H1 (cell line): ENCODE measurements at regions not wholly inside any gene's neighbourhood (a gene's known extent, or its start where the extent isn't known, plus 50 kb on each side); places are given as distances from the start of the nearest gene placed in this dataset.

Experiments
- CTCF ChIA-PET: fragments of 300-600 bp; sonication (Branson Sonifier 250); formaldehyde crosslinking; loops from one replicate; lab custom pipeline; 2021; ENCODE audit not compliant: partially characterized antibody; lab: Charles Lee
- POLR2A ChIA-PET: fragments of 300-600 bp; sonication (Branson Sonifier 250); formaldehyde crosslinking; loops from one replicate; lab custom pipeline; 2021; ENCODE audit warnings: inconsistent platforms; ENCODE audit not compliant: partially characterized antibody; lab: Charles Lee
- DNase-seq, 2 experiments: peaks; one replicate each; pipeline versions ENCODE4 v3.0.0 to v3.0.0-alpha.2; 2010 to 2022; ENCODE audit warnings: low spot score in 2 of 2, low read depth in 1 of 2, mixed read lengths in 1 of 2
- FAIRE-seq: peaks from 2 replicates; lab custom pipeline; 2011; peaks lifted over from hg19 to GRCh38; lab: Jason Lieb, UNC
- H2AFZ ChIP-seq: 2 replicates; pipeline ENCODE4 v1.8.1; 2012; ENCODE audit warnings: low read length, inconsistent platforms
- H2AK5ac ChIP-seq: 2 replicates; pipeline ENCODE4 v1.6.1; 2013; ENCODE audit warnings: low read depth, low read length
- H2BK120ac ChIP-seq: replicated peaks from 2 replicates; pipeline ENCODE3; 2013; ENCODE audit warnings: low read depth, low read length, inconsistent platforms
- H2BK12ac ChIP-seq: 2 replicates; pipeline ENCODE4 v1.6.1; 2013; ENCODE audit warnings: low read depth, low read length
- H2BK15ac ChIP-seq: 2 replicates; pipeline ENCODE4 v1.6.1; 2013; ENCODE audit warnings: low read length
- H2BK20ac ChIP-seq: 2 replicates; pipeline ENCODE4 v1.6.1; 2013; ENCODE audit warnings: low read length
- H2BK5ac ChIP-seq: 2 replicates; pipeline ENCODE4 v1.6.1; 2013; ENCODE audit warnings: low read depth, low read length
- H3K14ac ChIP-seq: 2 replicates; pipeline ENCODE4 v1.6.1; 2013; ENCODE audit warnings: inconsistent platforms; ENCODE audit not compliant: insufficient read length
- H3K18ac ChIP-seq: 2 replicates; pipeline ENCODE4 v1.6.1; 2013; ENCODE audit warnings: low read length; ENCODE audit errors: extremely low read depth
- H3K23ac ChIP-seq: 2 replicates; pipeline ENCODE4 v1.6.1; 2013; ENCODE audit warnings: inconsistent platforms; ENCODE audit not compliant: insufficient read length
- H3K23me2 ChIP-seq: 2 replicates; pipeline ENCODE4 v1.6.1; 2013; ENCODE audit warnings: low read depth, low read length
- H3K27ac ChIP-seq: 2 replicates; pipeline ENCODE4 v1.6.1; 2011; ENCODE audit warnings: low read depth, low read length, inconsistent platforms
- H3K27me3 ChIP-seq, 4 experiments: replicated peaks in 1 of 4; 1 replicate in 1 of 4; 2 replicates in 3 of 4; pipeline versions ENCODE4 v1.6.1 to v1.8.1; 2011 to 2013; ENCODE audit warnings: low read length in 3 of 4, mild to moderate bottlenecking in 3 of 4, inconsistent platforms in 2 of 4, mixed read lengths in 2 of 4, moderate library complexity in 1 of 4; ENCODE audit not compliant: control insufficient read depth in 3 of 4, insufficient read depth in 3 of 4; ENCODE audit errors: extremely low read depth in 1 of 4
- H3K36me3 ChIP-seq, 4 experiments: 2 replicates each; pipeline versions ENCODE4 v1.6.1 to v1.8.1; 2011 to 2013; ENCODE audit warnings: mild to moderate bottlenecking in 4 of 4, low read length in 3 of 4, moderate library complexity in 2 of 4, control low read depth in 1 of 4, inconsistent platforms in 1 of 4; ENCODE audit not compliant: insufficient read depth in 4 of 4, control insufficient read depth in 2 of 4
- H3K4ac ChIP-seq: replicated peaks from 2 replicates; pipeline ENCODE3; 2013; ENCODE audit warnings: low read length, low read depth, mixed read lengths, inconsistent platforms; ENCODE audit not compliant: insufficient read length
- H3K4me1 ChIP-seq, 4 experiments: replicated peaks in 1 of 4; 1 replicate in 1 of 4; 2 replicates in 3 of 4; pipeline versions ENCODE4 v1.6.1 to v1.8.1; 2011 to 2013; ENCODE audit warnings: low read length in 3 of 4, inconsistent platforms in 2 of 4, mixed read lengths in 1 of 4; ENCODE audit not compliant: insufficient read depth in 4 of 4, control insufficient read depth in 3 of 4
- H3K4me2 ChIP-seq, 2 experiments: 2 replicates each; pipeline versions ENCODE4 v1.6.1 to v1.8.1; 2011 to 2013; ENCODE audit warnings: low read depth in 2 of 2, low read length in 2 of 2, control low read depth in 1 of 2, inconsistent platforms in 1 of 2, mild to moderate bottlenecking in 1 of 2; ENCODE audit not compliant: insufficient read depth in 1 of 2
- H3K4me3 ChIP-seq, 4 experiments: fragments of 200-600, 300-600 bp in 1 of 4; sonication (generic), shearing (Covaris generic), sonication (Bioruptor Twin) in 1 of 4; 2 replicates each; pipeline versions ENCODE4 v1.5.1 to v1.8.1; 2011 to 2016; ENCODE audit warnings: low read length in 4 of 4, low read depth in 3 of 4, control low read depth in 2 of 4, inconsistent platforms in 2 of 4, mild to moderate bottlenecking in 2 of 4, mixed read lengths in 1 of 4, moderate library complexity in 1 of 4; ENCODE audit not compliant: insufficient read depth in 2 of 4; ENCODE audit errors: extremely low read depth in 1 of 4
- H3K56ac ChIP-seq: replicated peaks from 2 replicates; pipeline ENCODE3; 2013; ENCODE audit warnings: low read depth, mild to moderate bottlenecking, mixed read lengths, low read length, inconsistent platforms; ENCODE audit not compliant: insufficient read length
- H3K79me1 ChIP-seq: 2 replicates; pipeline ENCODE4 v1.6.1; 2013; ENCODE audit warnings: low read depth, low read length, control low read depth
- H3K79me2 ChIP-seq, 2 experiments: 2 replicates each; pipeline versions ENCODE4 v1.6.1 to v1.8.1; 2012 to 2013; ENCODE audit warnings: low read length in 2 of 2, mild to moderate bottlenecking in 2 of 2, inconsistent platforms in 1 of 2; ENCODE audit not compliant: insufficient read depth in 2 of 2, control insufficient read depth in 1 of 2
- H3K9ac ChIP-seq, 4 experiments: replicated peaks in 1 of 4; 1 replicate in 1 of 4; 2 replicates in 3 of 4; pipeline versions ENCODE4 v1.6.1 to v1.8.1; 2011 to 2013; ENCODE audit warnings: low read depth in 3 of 4, low read length in 3 of 4, control low read depth in 2 of 4, mild to moderate bottlenecking in 2 of 4, moderate library complexity in 2 of 4, inconsistent platforms in 1 of 4; ENCODE audit errors: extremely low read depth in 1 of 4
- H3K9me3 ChIP-seq, 2 experiments: 2 replicates each; pipeline versions ENCODE4 v1.6.1 to v1.8.1; 2012 to 2013; ENCODE audit warnings: mild to moderate bottlenecking in 2 of 2, moderate library complexity in 2 of 2, control low read depth in 1 of 2, inconsistent platforms in 1 of 2, low read depth in 1 of 2, low read length in 1 of 2, mixed read lengths in 1 of 2; ENCODE audit not compliant: insufficient read depth in 2 of 2
- H4K20me1 ChIP-seq, 2 experiments: replicated peaks in 1 of 2; 2 replicates each; pipeline versions ENCODE3 to v1.8.1; 2011 to 2013; ENCODE audit warnings: inconsistent platforms in 2 of 2, low read length in 2 of 2, mild to moderate bottlenecking in 1 of 2; ENCODE audit not compliant: insufficient read depth in 2 of 2, control insufficient read depth in 1 of 2
- H4K5ac ChIP-seq: 2 replicates; pipeline ENCODE4 v1.6.1; 2013; ENCODE audit warnings: low read length, low read depth, mixed read lengths, inconsistent platforms; ENCODE audit not compliant: insufficient read length
- H4K8ac ChIP-seq: 2 replicates; pipeline ENCODE4 v1.8.0; 2013; ENCODE audit warnings: mild to moderate bottlenecking, moderate library complexity, low read length, inconsistent platforms; ENCODE audit not compliant: insufficient read depth; ENCODE audit errors: extremely low read depth
- H4K91ac ChIP-seq: replicated peaks from 2 replicates; pipeline ENCODE3; 2013; ENCODE audit warnings: low read length, mixed read lengths, inconsistent platforms; ENCODE audit not compliant: insufficient read length
- BACH1 ChIP-seq: IDR thresholded peaks from 2 replicates; pipeline ENCODE4 v1.6.1; 2012; ENCODE audit warnings: low read length, improper control_type of control experiment
- BCL11A ChIP-seq, 2 experiments: IDR thresholded peaks; one replicate each; pipeline ENCODE4 v1.6.1; 2011; ENCODE audit warnings: low read depth in 2 of 2, low read length in 2 of 2, mild to moderate bottlenecking in 2 of 2
- BRCA1 ChIP-seq: IDR thresholded peaks from 2 replicates; pipeline ENCODE4 v1.6.1; 2012; ENCODE audit warnings: low read depth, low read length, improper control_type of control experiment
- CBX8 ChIP-seq: fragments of 300-800, 300-1000 bp; sonication (generic); IDR thresholded peaks from 2 replicates; pipeline ENCODE4 v1.7.1; 2016; ENCODE audit warnings: low read depth, low read length, borderline replicate concordance
- CEBPB ChIP-seq: IDR thresholded peaks from 2 replicates; pipeline ENCODE4 v1.6.1; 2012; ENCODE audit warnings: low read depth, low read length
- CHD2 ChIP-seq: IDR thresholded peaks from 2 replicates; pipeline ENCODE4 v1.6.1; 2012; ENCODE audit warnings: low read length, improper control_type of control experiment
- CTBP2 ChIP-seq: IDR thresholded peaks from 2 replicates; pipeline ENCODE4 v1.7.0; 2011; ENCODE audit warnings: borderline replicate concordance, mild to moderate bottlenecking, moderate library complexity, mixed read lengths, low read length; ENCODE audit not compliant: insufficient read depth, insufficient read length
- EP300 ChIP-seq, 2 experiments: IDR thresholded peaks; 1 replicate in 1 of 2; 2 replicates in 1 of 2; pipeline ENCODE4 v1.6.1; 2011 to 2012; ENCODE audit warnings: low read depth in 2 of 2, low read length in 2 of 2, mild to moderate bottlenecking in 2 of 2, borderline replicate concordance in 1 of 2, inconsistent platforms in 1 of 2, moderate library complexity in 1 of 2
- KDM1A ChIP-seq: fragments of 200-600, 300-600 bp; sonication (generic); IDR thresholded peaks from 2 replicates; pipeline ENCODE4 v1.7.1; 2016; ENCODE audit warnings: mild to moderate bottlenecking, low read length, borderline replicate concordance
- POLR2A ChIP-seq, 2 experiments: IDR thresholded peaks; 1 replicate in 1 of 2; 2 replicates in 1 of 2; pipeline ENCODE4 v1.6.1; 2011; ENCODE audit warnings: low read depth in 2 of 2, low read length in 2 of 2, mild to moderate bottlenecking in 2 of 2; ENCODE audit errors: control extremely low read depth in 1 of 2
- RBBP5 ChIP-seq: IDR thresholded peaks from 2 replicates; pipeline ENCODE4 v1.7.1; 2012; ENCODE audit warnings: low read depth, mild to moderate bottlenecking, inconsistent platforms, low read length, moderate library complexity, borderline replicate concordance
- SP2 ChIP-seq: IDR thresholded peaks from 2 replicates; pipeline ENCODE4 v1.6.1; 2012; ENCODE audit warnings: mild to moderate bottlenecking, low read length, inconsistent platforms
- whole genome bisulfite sequencing, 2 experiments: shearing (Covaris generic) in 1 of 2; methylation state at CpG; one replicate each; pipeline versions ENCODE4 v1.1.6 to v1.1.7; 2013 to 2015; ENCODE audit warnings: low lambda C conversion rate in 2 of 2, mixed read lengths in 2 of 2, inconsistent platforms in 1 of 2, low coverage in 1 of 2, missing lambda C conversion rate in 1 of 2; ENCODE audit not compliant: insufficient replicate concordance in 2 of 2, insufficient coverage in 1 of 2, insufficient read length in 1 of 2; ENCODE audit errors: extremely low coverage in 1 of 2, missing lambda C conversion rate in 1 of 2; 5-methylcytosine and 5-hydroxymethylcytosine counted together
- TF ChIP-seq, protein P1 (sequence below), 3 experiments: IDR thresholded peaks; 1 replicate in 2 of 3; 2 replicates in 1 of 3; pipeline versions ENCODE4 v1.5.1 to v1.6.1; 2011; ENCODE audit warnings: low read length in 3 of 3, mild to moderate bottlenecking in 3 of 3, inconsistent platforms in 2 of 3, low read depth in 1 of 3, moderate library complexity in 1 of 3; ENCODE audit not compliant: insufficient read depth in 1 of 3; ENCODE audit errors: control extremely low read depth in 1 of 3

- Histone ChIP-seq H2BK15ac (no peak overlapping the region), H4K91ac (no peak overlapping the region), H3K14ac (no peak overlapping the region), H2BK20ac (no peak overlapping the region), H3K36me3 (no peaks in the 10 kb centered on the region), H3K9me3 (no peaks in the 10 kb centered on the region), H2AFZ (no peak overlapping the region), H3K23me2 (no peaks in the 10 kb centered on the region), H3K27ac (no peak overlapping the region), H3K4me3 (no peak overlapping the region), H2AK5ac (no peak overlapping the region), H3K18ac (no peak overlapping the region), H3K23ac (no peak overlapping the region), H3K27me3 (no peaks in the 10 kb centered on the region), H4K8ac (no peak overlapping the region), H4K20me1 (no peaks in the 10 kb centered on the region), H2BK5ac (no peak overlapping the region), H3K9ac (no peak overlapping the region), H3K4me1 (peaks cover 8 to 25% (median 17%) of the 10 kb centered on the region in 4 experiments), H3K79me1 (no peaks in the 10 kb centered on the region), H3K4me2 (no peak overlapping the region), H2BK12ac (no peak overlapping the region), H4K5ac (no peak overlapping the region), H2BK120ac (no peak overlapping the region), H3K4ac (no peak overlapping the region), H3K56ac (no peak overlapping the region), H3K79me2 (no peaks in the 10 kb centered on the region)
- ChIA-PET CTCF (interaction anchor here (0.8 to 1.7 kb wide), 7 partner anchors 9 to 48 kb away, joined by 3 to 6 read pairs (median 3); no protein-coding TSS in a partner anchor), POLR2A (interaction anchor here (0.7 to 1.3 kb wide), 2 partner anchors 43 to 145 kb away, joined by 3 to 4 read pairs; no protein-coding TSS in a partner anchor)
- FAIRE-seq (no peak), DNase-seq (no peak)
- 93% methylated on average over 2 of the region's 2 CpGs; no CpG with 5 or more reads in 1 of the 2 experiments for WGBS, 2 experiments
- no peak for TF ChIP-seq EP300 (IDR thresholded peaks at IDR 0.05; ENCODE audit: borderline replicate concordance in 1 of 2, low read depth in 2 of 2, low read length in 2 of 2)
- TF ChIP-seq, protein P1, sequence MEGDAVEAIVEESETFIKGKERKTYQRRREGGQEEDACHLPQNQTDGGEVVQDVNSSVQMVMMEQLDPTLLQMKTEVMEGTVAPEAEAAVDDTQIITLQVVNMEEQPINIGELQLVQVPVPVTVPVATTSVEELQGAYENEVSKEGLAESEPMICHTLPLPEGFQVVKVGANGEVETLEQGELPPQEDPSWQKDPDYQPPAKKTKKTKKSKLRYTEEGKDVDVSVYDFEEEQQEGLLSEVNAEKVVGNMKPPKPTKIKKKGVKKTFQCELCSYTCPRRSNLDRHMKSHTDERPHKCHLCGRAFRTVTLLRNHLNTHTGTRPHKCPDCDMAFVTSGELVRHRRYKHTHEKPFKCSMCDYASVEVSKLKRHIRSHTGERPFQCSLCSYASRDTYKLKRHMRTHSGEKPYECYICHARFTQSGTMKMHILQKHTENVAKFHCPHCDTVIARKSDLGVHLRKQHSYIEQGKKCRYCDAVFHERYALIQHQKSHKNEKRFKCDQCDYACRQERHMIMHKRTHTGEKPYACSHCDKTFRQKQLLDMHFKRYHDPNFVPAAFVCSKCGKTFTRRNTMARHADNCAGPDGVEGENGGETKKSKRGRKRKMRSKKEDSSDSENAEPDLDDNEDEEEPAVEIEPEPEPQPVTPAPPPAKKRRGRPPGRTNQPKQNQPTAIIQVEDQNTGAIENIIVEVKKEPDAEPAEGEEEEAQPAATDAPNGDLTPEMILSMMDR (IDR thresholded peaks at IDR 0.05; ENCODE audit: control extremely low read depth in 1 of 3, insufficient read depth in 1 of 3, low read depth in 1 of 3, low read length in 3 of 3): no peak
- no peak for TF ChIP-seq SP2
- TF ChIP-seq CBX8: no peak
- TF ChIP-seq CTBP2: no peak
- TF ChIP-seq CEBPB: no peak
- TF ChIP-seq POLR2A (IDR thresholded peaks at IDR 0.05; ENCODE audit: control extremely low read depth in 1 of 2, low read depth in 2 of 2, low read length in 2 of 2): no peak
- no peak for TF ChIP-seq BRCA1
- no peak for TF ChIP-seq BCL11A (IDR thresholded peaks at IDR 0.05; ENCODE audit: low read depth in 2 of 2, low read length in 2 of 2)
- no peak for TF ChIP-seq KDM1A
- TF ChIP-seq RBBP5: no peak
- no peak for TF ChIP-seq BACH1
- no peak for TF ChIP-seq CHD2
Measured at GRCh38 chr15:62899090-62899493, 143.5 kb upstream of the TPM1 start.
